Smooth muscle cell (in vitro differentiated cells): ENCODE measurements at regions not wholly inside any gene's neighbourhood (a gene's known extent, or its start where the extent isn't known, plus 50 kb on each side); places are given as distances from the start of the nearest gene placed in this dataset.

Experiments used
- DNase-seq: peaks from one replicate; lab custom pipeline; 2025; ENCODE audit not compliant: unreplicated experiment; lab: John Stamatoyannopoulos, UW
- H2AFZ ChIP-seq: fragments of 200-600 bp; sonication (generic); 2 replicates; pipeline ENCODE4 v1.6.0; 2016; ENCODE audit warnings: antibody characterized with exemption, low read depth, mild to moderate bottlenecking
- H3F3A ChIP-seq: fragments of 200-600 bp; sonication (generic); 2 replicates; pipeline ENCODE4 v1.6.0; 2017; ENCODE audit warnings: antibody characterized with exemption, low read depth
- H3K27ac ChIP-seq: fragments of 200-600 bp; sonication (generic); 2 replicates; pipeline ENCODE4 v1.5.1; 2016; ENCODE audit warnings: low read depth, mild to moderate bottlenecking
- H3K27me3 ChIP-seq: fragments of 200-600 bp; sonication (generic); 2 replicates; pipeline ENCODE4 v1.6.1; 2016; ENCODE audit warnings: low read depth, mild to moderate bottlenecking
- H3K36me3 ChIP-seq: fragments of 200-600 bp; sonication (generic); 2 replicates; pipeline ENCODE4 v1.5.1; 2016; ENCODE audit warnings: low read depth
- H3K4me1 ChIP-seq: fragments of 200-600 bp; sonication (generic); 2 replicates; pipeline ENCODE4 v1.5.1; 2016; ENCODE audit warnings: low read depth
- H3K4me2 ChIP-seq: fragments of 200-600 bp; sonication (generic); 2 replicates; pipeline ENCODE4 v1.6.0; 2016; ENCODE audit warnings: mild to moderate bottlenecking
- H3K4me3 ChIP-seq: fragments of 200-600 bp; sonication (generic); 2 replicates; pipeline ENCODE4 v1.5.1; 2016; ENCODE audit warnings: mild to moderate bottlenecking
- H3K79me2 ChIP-seq: fragments of 200-600 bp; sonication (generic); 2 replicates; pipeline ENCODE4 v1.6.0; 2016; ENCODE audit warnings: low read depth, mild to moderate bottlenecking
- H3K9ac ChIP-seq: fragments of 200-600 bp; sonication (generic); 2 replicates; pipeline ENCODE4 v1.6.0; 2016; ENCODE audit warnings: low read depth
- H3K9me3 ChIP-seq: fragments of 200-600 bp; sonication (generic); replicated peaks from 2 replicates; pipeline ENCODE4 v1.5.1; 2016; ENCODE audit warnings: low read depth
- H4K20me1 ChIP-seq: fragments of 200-600 bp; sonication (generic); 2 replicates; pipeline ENCODE4 v1.6.0; 2016; ENCODE audit warnings: low read depth
- WGBS: methylation state at CpG from one replicate; pipeline ENCODE4 v1.1.7; 2016; ENCODE audit warnings: low lambda C conversion rate; 5-methylcytosine and 5-hydroxymethylcytosine counted together
- TF ChIP-seq, protein P1 (sequence below): fragments of 200-600 bp; sonication (generic); IDR thresholded peaks from 2 replicates; pipeline ENCODE4 v1.5.1; 2017; ENCODE audit warnings: borderline replicate concordance, mild to moderate bottlenecking, antibody characterized with exemption; ENCODE audit not compliant: insufficient read depth, poor library complexity, severe bottlenecking

DNA sequence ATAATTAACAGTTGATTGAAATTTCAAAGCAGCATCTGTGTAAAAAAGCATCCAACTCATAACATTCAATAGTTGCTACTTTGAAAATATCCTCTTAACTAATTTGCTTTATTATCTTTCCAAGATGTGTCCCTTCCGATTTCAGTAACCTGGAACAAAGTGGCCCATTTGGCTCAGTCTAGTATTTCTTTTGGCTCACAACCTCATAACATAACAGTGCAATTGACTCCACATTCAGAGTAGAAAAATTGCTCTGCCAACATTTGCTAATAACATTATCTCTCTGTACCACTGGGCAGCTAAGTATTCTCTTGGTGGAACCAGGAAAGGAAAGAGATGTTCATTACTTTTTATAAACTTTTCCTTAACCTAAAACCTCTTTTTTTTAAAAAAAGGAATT is 571.1 kb upstream of the ARGLU1 start:
- Histone ChIP-seq H3K27ac (no peak overlapping the region), H3K9ac (no peak overlapping the region), H2AFZ (no peak overlapping the region), H3K9me3 (no peaks in the 10 kb centered on the region), H3K36me3 (no peaks in the 10 kb centered on the region), H3F3A (no peaks in the 10 kb centered on the region), H3K4me1 (no peaks in the 10 kb centered on the region), H3K4me2 (no peak overlapping the region), H3K27me3 (no peaks in the 10 kb centered on the region), H3K79me2 (no peaks in the 10 kb centered on the region), H4K20me1 (no peaks in the 10 kb centered on the region), H3K4me3 (no peak overlapping the region)
- no peak for DNase-seq
- TF ChIP-seq, protein P1, sequence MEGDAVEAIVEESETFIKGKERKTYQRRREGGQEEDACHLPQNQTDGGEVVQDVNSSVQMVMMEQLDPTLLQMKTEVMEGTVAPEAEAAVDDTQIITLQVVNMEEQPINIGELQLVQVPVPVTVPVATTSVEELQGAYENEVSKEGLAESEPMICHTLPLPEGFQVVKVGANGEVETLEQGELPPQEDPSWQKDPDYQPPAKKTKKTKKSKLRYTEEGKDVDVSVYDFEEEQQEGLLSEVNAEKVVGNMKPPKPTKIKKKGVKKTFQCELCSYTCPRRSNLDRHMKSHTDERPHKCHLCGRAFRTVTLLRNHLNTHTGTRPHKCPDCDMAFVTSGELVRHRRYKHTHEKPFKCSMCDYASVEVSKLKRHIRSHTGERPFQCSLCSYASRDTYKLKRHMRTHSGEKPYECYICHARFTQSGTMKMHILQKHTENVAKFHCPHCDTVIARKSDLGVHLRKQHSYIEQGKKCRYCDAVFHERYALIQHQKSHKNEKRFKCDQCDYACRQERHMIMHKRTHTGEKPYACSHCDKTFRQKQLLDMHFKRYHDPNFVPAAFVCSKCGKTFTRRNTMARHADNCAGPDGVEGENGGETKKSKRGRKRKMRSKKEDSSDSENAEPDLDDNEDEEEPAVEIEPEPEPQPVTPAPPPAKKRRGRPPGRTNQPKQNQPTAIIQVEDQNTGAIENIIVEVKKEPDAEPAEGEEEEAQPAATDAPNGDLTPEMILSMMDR: no peak
- 90% methylated on average over 1 of the region's 1 CpG for WGBS

DNA sequence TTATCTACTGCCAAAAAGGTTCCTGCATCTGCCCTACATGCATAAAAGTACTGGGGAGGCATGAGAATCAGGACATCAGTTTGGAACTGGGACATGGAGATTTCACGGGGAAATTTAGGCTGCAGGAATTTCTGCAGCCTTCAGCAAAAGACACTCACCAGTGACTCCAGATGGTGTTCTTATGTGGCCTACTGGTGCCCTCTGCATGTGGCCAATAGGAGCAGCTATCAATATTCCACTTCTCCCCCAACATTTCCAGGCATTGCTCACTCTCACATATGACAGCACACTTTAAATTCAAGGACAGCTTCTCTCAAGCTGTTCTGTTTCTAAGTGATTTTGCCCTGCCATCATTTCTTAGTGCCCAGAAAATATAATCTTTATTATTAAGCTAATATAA is 570.5 kb upstream of the ARGLU1 start:
- no peaks in the 10 kb centered on the region for H3K9me3 ChIP-seq
- no peak overlapping the region for H3K4me2 ChIP-seq
- no peaks in the 10 kb centered on the region for H3K27me3 ChIP-seq
- no peak for DNase-seq
- no peak overlapping the region for H3K4me3 ChIP-seq
- H3F3A ChIP-seq: no peaks in the 10 kb centered on the region
- no peak overlapping the region for H2AFZ ChIP-seq
- H4K20me1 ChIP-seq: no peaks in the 10 kb centered on the region
- WGBS: 61% methylated on average over 1 of the region's 1 CpG
- no peaks in the 10 kb centered on the region for H3K4me1 ChIP-seq
- H3K9ac ChIP-seq: no peak overlapping the region
- TF ChIP-seq, protein P1: no peak
- no peaks in the 10 kb centered on the region for H3K79me2 ChIP-seq
- no peaks in the 10 kb centered on the region for H3K36me3 ChIP-seq
- no peak overlapping the region for H3K27ac ChIP-seq

DNA sequence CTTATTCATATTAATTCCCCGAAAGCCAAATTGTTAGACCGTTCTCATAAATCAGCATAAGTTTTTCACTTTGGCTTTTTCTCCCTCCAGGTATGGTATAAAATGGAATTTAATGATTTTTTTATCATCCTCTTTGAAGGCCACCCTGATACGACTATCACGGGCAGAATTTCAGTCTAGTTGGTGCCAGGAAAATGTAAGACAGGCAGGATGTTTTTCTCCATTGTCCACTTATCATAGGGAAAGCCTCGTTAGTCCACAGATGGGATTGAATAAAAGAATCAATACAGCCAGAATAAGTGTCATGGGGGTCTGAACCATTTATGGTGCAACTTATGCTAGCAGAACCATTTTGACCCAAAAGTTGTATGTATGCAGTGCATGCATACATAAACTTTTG is 566.0 kb upstream of the ARGLU1 start:
- Histone ChIP-seq H3K36me3 (no peaks in the 10 kb centered on the region), H3K9ac (no peak overlapping the region), H3K9me3 (no peaks in the 10 kb centered on the region), H3K27me3 (no peaks in the 10 kb centered on the region), H3K27ac (no peak overlapping the region), H3K4me2 (no peak overlapping the region), H3K79me2 (no peaks in the 10 kb centered on the region), H3K4me3 (no peak overlapping the region), H3K4me1 (peaks cover 3% of the 10 kb centered on the region), H2AFZ (no peak overlapping the region), H3F3A (no peaks in the 10 kb centered on the region), H4K20me1 (no peaks in the 10 kb centered on the region)
- DNase-seq: no peak
- 93% methylated on average over 5 of the region's 5 CpGs for WGBS
- TF ChIP-seq, protein P1: no peak

DNA sequence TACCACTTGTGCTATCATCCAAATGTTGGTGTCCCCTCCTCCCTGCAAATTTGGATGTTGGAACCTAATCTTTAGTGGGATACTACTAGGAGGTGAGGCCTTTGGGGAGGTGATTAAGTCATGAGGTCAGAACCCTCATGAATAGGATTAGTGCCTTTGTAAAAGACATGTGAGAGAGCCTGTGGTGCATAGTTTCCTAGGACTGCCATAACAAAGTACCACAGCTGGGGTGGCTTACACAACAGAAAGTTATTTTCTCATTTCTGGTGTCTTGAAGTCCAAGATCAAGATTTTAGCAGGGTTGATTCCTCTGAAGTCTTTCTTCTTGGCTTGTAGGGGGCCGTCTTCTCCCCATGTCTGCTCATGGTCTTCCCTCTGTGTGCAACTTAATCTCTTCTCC is 562.6 kb upstream of the ARGLU1 start:
- DNase-seq: no peak

More for the DNA sequence above, 562.6 kb upstream of the ARGLU1 start:
- Histone ChIP-seq H3K4me1 (peaks cover 6% of the 10 kb centered on the region), H3K4me2 (no peak overlapping the region), H3F3A (no peaks in the 10 kb centered on the region), H3K79me2 (no peaks in the 10 kb centered on the region), H3K27me3 (peaks cover 6% of the 10 kb centered on the region), H3K9me3 (no peaks in the 10 kb centered on the region), H4K20me1 (no peaks in the 10 kb centered on the region), H2AFZ (no peak overlapping the region), H3K36me3 (no peaks in the 10 kb centered on the region), H3K9ac (no peak overlapping the region), H3K4me3 (no peak overlapping the region), H3K27ac (no peak overlapping the region)
- TF ChIP-seq, protein P1: no peak
- WGBS: 90% methylated on average over 1 of the region's 1 CpG
